ENCODE measurements at regions not wholly inside any gene's neighbourhood (a gene's known extent, or its start where the extent isn't known, plus 50 kb on each side); places are given as distances from the start of the nearest gene placed in this dataset.
"Not testable (repeated sequence)": the region's sequence is repeated elsewhere in the genome, so short reads cannot be mapped to it uniquely, and the experiment has no call there.

- H3K36me3 ChIP-seq, result no peaks in the 10 kb centered on the region
- H3K27me3 ChIP-seq, result no peaks in the 10 kb centered on the region
- DNase-seq, result no peak
- TF ChIP-seq POLR2A (IDR thresholded peaks at IDR 0.05) (no peak), CTCF (IDR thresholded peaks at IDR 0.05) (no peak)
- no peaks in the 10 kb centered on the region for H3K4me1 ChIP-seq
- no peak overlapping the region for H3K27ac ChIP-seq
- H3K9me3 ChIP-seq, result no peaks in the 10 kb centered on the region
- H3K4me3 ChIP-seq, result no peak overlapping the region
Observed at GRCh38 chr4:138113819-138114400, 128.2 kb downstream of the SLC7A11 start.

- not testable (repeated sequence) for H3K27ac ChIP-seq, H3K9me3 ChIP-seq, H3K36me3 ChIP-seq, DNase-seq, H3K4me3 ChIP-seq, H3K4me1 ChIP-seq, H3K27me3 ChIP-seq
Observed at GRCh38 chr4:138112890-138113289, 129.3 kb downstream of the SLC7A11 start.

- no peak for TF ChIP-seq POLR2A (IDR thresholded peaks at IDR 0.05)
- TF ChIP-seq CTCF (IDR thresholded peaks at IDR 0.05), result no peak
- DNase-seq, result no peak
- Histone ChIP-seq H3K4me1 (no peaks in the 10 kb centered on the region), H3K4me3 (no peak overlapping the region), H3K27ac (no peak overlapping the region), H3K36me3 (no peaks in the 10 kb centered on the region), H3K9me3 (no peaks in the 10 kb centered on the region), H3K27me3 (no peaks in the 10 kb centered on the region)
Observed at GRCh38 chr4:138112389-138112788, 129.8 kb downstream of the SLC7A11 start.

- no peaks in the 10 kb centered on the region for H3K27me3 ChIP-seq
- no peak overlapping the region for H3K4me3 ChIP-seq
- H3K4me1 ChIP-seq, result no peaks in the 10 kb centered on the region
- DNase-seq, result no peak
- no peak overlapping the region for H3K27ac ChIP-seq
- no peaks in the 10 kb centered on the region for H3K9me3 ChIP-seq
- TF ChIP-seq POLR2A (IDR thresholded peaks at IDR 0.05) (no peak), CTCF (IDR thresholded peaks at IDR 0.05) (no peak)
- H3K36me3 ChIP-seq, result no peaks in the 10 kb centered on the region
Observed at GRCh38 chr4:138111462-138112000, 130.6 kb downstream of the SLC7A11 start.

GRCh38 chr4:138110815-138111214 is 131.3 kb downstream of the SLC7A11 start:
- Histone ChIP-seq H3K4me1 (no peaks in the 10 kb centered on the region), H3K27ac (no peak overlapping the region), H3K27me3 (no peaks in the 10 kb centered on the region), H3K4me3 (no peak overlapping the region), H3K9me3 (no peaks in the 10 kb centered on the region), H3K36me3 (no peaks in the 10 kb centered on the region)
- TF ChIP-seq CTCF (IDR thresholded peaks at IDR 0.05) (no peak), POLR2A (IDR thresholded peaks at IDR 0.05) (no peak)
- DNase-seq, result no peak

GRCh38 chr4:138107023-138107422 is 135.1 kb downstream of the SLC7A11 start:
- H3K27ac ChIP-seq, result no peak overlapping the region
- H3K9me3 ChIP-seq, result no peaks in the 10 kb centered on the region
- no peak for DNase-seq
- TF ChIP-seq CTCF (IDR thresholded peaks at IDR 0.05) (no peak), POLR2A (IDR thresholded peaks at IDR 0.05) (no peak)
- H3K36me3 ChIP-seq, result no peaks in the 10 kb centered on the region
- no peak overlapping the region for H3K4me3 ChIP-seq
- no peaks in the 10 kb centered on the region for H3K27me3 ChIP-seq
- no peaks in the 10 kb centered on the region for H3K4me1 ChIP-seq
